K562 (cell line): ENCODE measurements at regions not wholly inside any gene's neighbourhood (a gene's known extent, or its start where the extent isn't known, plus 50 kb on each side); places are given as distances from the start of the nearest gene placed in this dataset.

Experiments
- ATAC-seq: fragments of 200-7000 bp; cut with Tn5 transposase; 3 replicates; pipeline ENCODE4 v1.9.1; 2020; ENCODE audit warnings: moderate library complexity
- BruUV-seq: library from RNA; stranded (reverse); fragments of 400-500 nt; replicated peaks from 2 replicates; lab custom pipeline; 2021; lab: Mats Ljungman, UMichigan
- CTCF ChIA-PET: fragments of 300-600 bp; formaldehyde crosslinking; extraction: SDS; loops from one replicate; lab custom pipeline; 2021; ENCODE audit warnings: low intra/inter-chr PET ratio; lab: Yijun Ruan, JAX
- POLR2A ChIA-PET: fragments of 300-600, 350-650 bp; sonication (Branson Sonifier 250); formaldehyde crosslinking; extraction: SDS; loops from one replicate; lab custom pipeline; 2021; ENCODE audit warnings: antibody characterized with exemption, inconsistent platforms; lab: Yijun Ruan, JAX
- DNase-seq, 4 experiments: peaks; one replicate each; pipeline versions ENCODE4 v3.0.0 to v3.0.0-alpha.2; 2011 to 2018; ENCODE audit warnings: low spot score in 3 of 4, mixed read lengths in 3 of 4; ENCODE audit errors: extremely low read depth in 1 of 4
- FAIRE-seq: peaks from 2 replicates; lab custom pipeline; 2011; peaks lifted over from hg19 to GRCh38; lab: Jason Lieb, UNC
- H2AFZ ChIP-seq: 2 replicates; pipeline ENCODE4 v1.6.0; 2011; ENCODE audit warnings: low read depth, low read length, control low read depth, inconsistent platforms
- H3K27ac ChIP-seq: fragments of 200-600 bp; 3 replicates; pipeline ENCODE4 v1.8.0; 2011; ENCODE audit warnings: low read depth, mild to moderate bottlenecking, control low read depth, inconsistent platforms, low read length, moderate library complexity, mixed read lengths; ENCODE audit errors: extremely low read depth
- H3K27me3 ChIP-seq, 2 experiments: fragments of 300-600 bp in 1 of 2; 2 replicates in 1 of 2; 3 replicates in 1 of 2; pipeline versions ENCODE4 v1.6.0 to v1.8.0; 2011; ENCODE audit warnings: inconsistent platforms in 2 of 2, low read length in 2 of 2, mild to moderate bottlenecking in 1 of 2, mixed read lengths in 1 of 2, moderate library complexity in 1 of 2; ENCODE audit not compliant: control insufficient read depth in 2 of 2, insufficient read depth in 2 of 2
- H3K36me3 ChIP-seq: fragments of 300-600 bp; 3 replicates; pipeline ENCODE4 v1.8.0; 2011; ENCODE audit warnings: mild to moderate bottlenecking, low read length, inconsistent platforms; ENCODE audit not compliant: control insufficient read depth, insufficient read depth
- H3K4me1 ChIP-seq, 2 experiments: fragments of 200-600 bp in 1 of 2; replicated peaks in 1 of 2; 2 replicates in 1 of 2; 3 replicates in 1 of 2; pipeline versions ENCODE4 v1.5.1 to v1.8.0; 2011; ENCODE audit warnings: inconsistent platforms in 2 of 2, low read length in 2 of 2, mild to moderate bottlenecking in 1 of 2, mixed read lengths in 1 of 2, moderate library complexity in 1 of 2; ENCODE audit not compliant: control insufficient read depth in 2 of 2, insufficient read depth in 2 of 2
- H3K4me2 ChIP-seq: 2 replicates; pipeline ENCODE4 v1.6.1; 2011; ENCODE audit warnings: low read length, control low read depth, inconsistent platforms, mixed read lengths; ENCODE audit not compliant: insufficient read depth
- H3K4me3 ChIP-seq: fragments of 200-600 bp; sonication (generic), shearing (Covaris generic); 2 replicates; pipeline ENCODE4 v1.5.1; 2016; ENCODE audit warnings: control low read depth, inconsistent platforms
- H3K79me2 ChIP-seq: fragments of 200-600 bp; 3 replicates; pipeline ENCODE4 v1.8.0; 2011; ENCODE audit warnings: low read length, inconsistent platforms; ENCODE audit not compliant: control insufficient read depth, insufficient read depth
- H3K9ac ChIP-seq, 2 experiments: 2 replicates each; pipeline versions ENCODE4 v1.6.0 to v1.6.1; 2011; ENCODE audit warnings: low read depth in 2 of 2, low read length in 2 of 2, control low read depth in 1 of 2, inconsistent platforms in 1 of 2, mild to moderate bottlenecking in 1 of 2, mixed read lengths in 1 of 2; ENCODE audit not compliant: insufficient read depth in 1 of 2
- H3K9me1 ChIP-seq: one replicate; pipeline ENCODE4 v1.6.0; 2011; ENCODE audit warnings: inconsistent platforms, mild to moderate bottlenecking, low read length, moderate library complexity; ENCODE audit not compliant: control insufficient read depth, insufficient read depth
- H3K9me3 ChIP-seq: replicated peaks from 2 replicates; pipeline ENCODE4 v1.5.1; 2011; ENCODE audit warnings: low read depth, low read length, inconsistent platforms; ENCODE audit not compliant: control insufficient read depth, insufficient read depth
- H4K20me1 ChIP-seq: replicated peaks from 2 replicates; pipeline ENCODE4 v1.6.1; 2011; ENCODE audit warnings: low read length, inconsistent platforms, mixed read lengths; ENCODE audit not compliant: control insufficient read depth, insufficient read depth
- BHLHE40 ChIP-seq: IDR thresholded peaks from 2 replicates; pipeline ENCODE4 v1.6.1; 2011; ENCODE audit warnings: low read length, improper control_type of control experiment
- C11orf30 ChIP-seq: fragments of 450-650 bp; IDR thresholded peaks from 2 replicates; pipeline ENCODE4 v1.6.1; 2016; ENCODE audit warnings: low read depth, mild to moderate bottlenecking
- CCNT2 ChIP-seq: IDR thresholded peaks from 2 replicates; pipeline ENCODE4 v1.6.1; 2011; ENCODE audit warnings: borderline replicate concordance, low read depth, mild to moderate bottlenecking, moderate library complexity, mixed read lengths, low read length; ENCODE audit not compliant: insufficient read length; ENCODE audit errors: extremely low read depth
- DMBX1 ChIP-seq: fragments of 250-450 bp; sonication (Bioruptor Pico); IDR thresholded peaks from 2 replicates; pipeline ENCODE4 v1.8.0; 2022; ENCODE audit warnings: inconsistent platforms, mild to moderate bottlenecking, moderate library complexity, borderline replicate concordance
- KDM4B ChIP-seq, 2 experiments: fragments of 450-650 bp in 1 of 2; sonication (generic) in 1 of 2; IDR thresholded peaks; 2 replicates each; pipeline ENCODE4 v1.6.1; 2016 to 2017; ENCODE audit warnings: borderline replicate concordance in 2 of 2, antibody characterized with exemption in 1 of 2, low read depth in 1 of 2, mild to moderate bottlenecking in 1 of 2
- MBD2 ChIP-seq: sonication (generic); IDR thresholded peaks from 2 replicates; pipeline ENCODE4 v1.6.1; 2016; ENCODE audit warnings: low read depth, borderline replicate concordance
- NFYB ChIP-seq: IDR thresholded peaks from 2 replicates; pipeline ENCODE4 v1.6.1; 2011; ENCODE audit warnings: mild to moderate bottlenecking, moderate library complexity; ENCODE audit not compliant: insufficient read length; ENCODE audit errors: extremely low read depth
- SMAD3 ChIP-seq: fragments of 450-650 bp; formaldehyde crosslinking; conservative IDR thresholded peaks from 2 replicates; pipeline ENCODE4 v1.4.0; 2020; ENCODE audit warnings: mild to moderate bottlenecking
- ZNF41 ChIP-seq: fragments of 250-450 bp; sonication (Bioruptor Pico); conservative IDR thresholded peaks from 2 replicates; pipeline ENCODE4 v1.4.0; 2020; ENCODE audit warnings: mild to moderate bottlenecking
- ZNF444 ChIP-seq: fragments of 250-450 bp; sonication (Bioruptor Pico); IDR thresholded peaks from 2 replicates; pipeline ENCODE4 v1.4.0; 2020; ENCODE audit warnings: mild to moderate bottlenecking, moderate library complexity
- WGBS: fragments of 100-300 bp; shearing (Covaris generic); methylation state at CpG from one replicate; pipeline ENCODE4 v1.1.6; 2016; ENCODE audit warnings: low coverage, mixed read lengths; ENCODE audit not compliant: insufficient coverage; ENCODE audit errors: missing lambda C conversion rate; 5-methylcytosine and 5-hydroxymethylcytosine counted together
- in situ Hi-C: fragments of 300-500 bp; cut with MboI; formaldehyde crosslinking; loops from 4 replicates; pipeline ENCODE4 v1.15.0; 2018; ENCODE audit warnings: inconsistent platforms, mixed read lengths
- intact Hi-C: fragments of 100-400 bp; cut with micrococcal nuclease; formaldehyde crosslinking; loops from 2 replicates; pipeline ENCODE4 v1.14.2; 2022
- TF ChIP-seq, protein P1 (sequence below), 2 experiments: fragments of 450-650 bp; IDR thresholded peaks; 2 replicates each; pipeline ENCODE4 v1.6.1; 2016

- Histone ChIP-seq H3K9me3 (no peaks in the 10 kb centered on the region), H2AFZ (no peak overlapping the region), H3K4me2 (no peak overlapping the region), H3K79me2 (no peaks in the 10 kb centered on the region), H3K9me1 (no peaks in the 10 kb centered on the region), H4K20me1 (no peaks in the 10 kb centered on the region), H3K27ac (no peak overlapping the region), H3K4me1 (peaks cover 0 to 14% of the 10 kb centered on the region in 2 experiments; a peak in 2 of 5 replicates), H3K4me3 (no peak overlapping the region), H3K27me3 (peaks cover 0 to 57% of the 10 kb centered on the region in 2 experiments), H3K36me3 (no peaks in the 10 kb centered on the region), H3K9ac (no peak overlapping the region)
- DNase-seq, result no peak
- intact Hi-C loops, result no loop called here
- no peak for ATAC-seq
- CTCF ChIA-PET, result no interaction called here
- in situ Hi-C loops, result no loop called here
- POLR2A ChIA-PET, result no interaction called here
- no TSS peak for BruUV-seq
- WGBS, result 0% methylated on average over 6 of the region's 10 CpGs
- TF ChIP-seq KDM4B (IDR thresholded peaks at IDR 0.05; ENCODE audit: borderline replicate concordance in 2 of 2, low read depth in 1 of 2) (no peak), MBD2 (no peak)
- TF ChIP-seq, all 486 proteins: peak for 0
- FAIRE-seq, result no peak
Measured at GRCh38 chr3:127131424-127132170, 61.3 kb upstream of the PRR23E start.

- 3% methylated on average over 5 of the region's 5 CpGs for WGBS
- H3K27ac ChIP-seq, result no peak overlapping the region
- H3K36me3 ChIP-seq, result no peaks in the 10 kb centered on the region
- no TSS peak for BruUV-seq
- H3K79me2 ChIP-seq, result no peaks in the 10 kb centered on the region
- H3K4me2 ChIP-seq, result no peak overlapping the region
- in situ Hi-C loops, result no loop called here
- H4K20me1 ChIP-seq, result no peaks in the 10 kb centered on the region
- no peaks in the 10 kb centered on the region for H3K9me1 ChIP-seq
- ATAC-seq, result no peak
- ChIA-PET POLR2A (no interaction called here), CTCF (no interaction called here)
- peaks cover 0 to 55% of the 10 kb centered on the region in 2 experiments for H3K27me3 ChIP-seq
- H3K9me3 ChIP-seq, result no peaks in the 10 kb centered on the region
- no peak overlapping the region for H2AFZ ChIP-seq
- intact Hi-C loops, result no loop called here
- no peak overlapping the region for H3K4me3 ChIP-seq
- no peak for DNase-seq
- H3K9ac ChIP-seq, result no peak overlapping the region
- peaks cover 0 to 14% of the 10 kb centered on the region in 2 experiments; a peak in 2 of 5 replicates for H3K4me1 ChIP-seq
- no peak for TF ChIP-seq BHLHE40
- no peak for TF ChIP-seq C11orf30
- TF ChIP-seq CCNT2, result no peak
- TF ChIP-seq ZNF444 (CRISPR knock-in tag), result no peak
- TF ChIP-seq DMBX1 (CRISPR knock-in tag), result no peak
- no peak for TF ChIP-seq NFYB
- TF ChIP-seq, protein P1, sequence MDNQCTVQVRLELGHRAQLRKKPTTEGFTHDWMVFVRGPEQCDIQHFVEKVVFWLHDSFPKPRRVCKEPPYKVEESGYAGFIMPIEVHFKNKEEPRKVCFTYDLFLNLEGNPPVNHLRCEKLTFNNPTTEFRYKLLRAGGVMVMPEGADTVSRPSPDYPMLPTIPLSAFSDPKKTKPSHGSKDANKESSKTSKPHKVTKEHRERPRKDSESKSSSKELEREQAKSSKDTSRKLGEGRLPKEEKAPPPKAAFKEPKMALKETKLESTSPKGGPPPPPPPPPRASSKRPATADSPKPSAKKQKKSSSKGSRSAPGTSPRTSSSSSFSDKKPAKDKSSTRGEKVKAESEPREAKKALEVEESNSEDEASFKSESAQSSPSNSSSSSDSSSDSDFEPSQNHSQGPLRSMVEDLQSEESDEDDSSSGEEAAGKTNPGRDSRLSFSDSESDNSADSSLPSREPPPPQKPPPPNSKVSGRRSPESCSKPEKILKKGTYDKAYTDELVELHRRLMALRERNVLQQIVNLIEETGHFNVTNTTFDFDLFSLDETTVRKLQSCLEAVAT (IDR thresholded peaks at IDR 0.05), result no peak
- TF ChIP-seq ZNF41 (CRISPR knock-in tag), result no peak
- no peak for TF ChIP-seq SMAD3 (CRISPR knock-in tag)
- TF ChIP-seq, all 486 proteins: peak for 0
- no peak for FAIRE-seq
Measured at GRCh38 chr3:127132876-127133275, 60.1 kb upstream of the PRR23E start.
